H9 (cell line): ENCODE measurements at regions not wholly inside any gene's neighbourhood (a gene's known extent, or its start where the extent isn't known, plus 50 kb on each side); places are given as distances from the start of the nearest gene placed in this dataset.
A peak's percentile ranks its signal among the peaks of the same experiment; 100 is the strongest.

Experiments
- DNase-seq: peaks from one replicate; pipeline ENCODE4 v3.0.0-alpha.2; 2017
- H2AFZ ChIP-seq: one replicate; pipeline ENCODE4 v1.6.1; 2013; ENCODE audit warnings: mild to moderate bottlenecking, low read length, control low read depth, moderate library complexity
- H2AK5ac ChIP-seq: 2 replicates; pipeline ENCODE4 v1.6.1; 2013; ENCODE audit warnings: low read length, control low read depth, mixed read lengths; ENCODE audit not compliant: insufficient read length
- H2BK120ac ChIP-seq: one replicate; pipeline ENCODE4 v1.6.1; 2013; ENCODE audit warnings: low read depth, mild to moderate bottlenecking, low read length, control low read depth, inconsistent platforms; ENCODE audit not compliant: poor library complexity, severe bottlenecking
- H2BK12ac ChIP-seq: 2 replicates; pipeline ENCODE4 v1.6.1; 2013; ENCODE audit warnings: low read length, control low read depth, mixed read lengths, low read depth; ENCODE audit not compliant: insufficient read length
- H2BK15ac ChIP-seq: 2 replicates; pipeline ENCODE4 v1.6.1; 2013; ENCODE audit warnings: low read depth, low read length, control low read depth
- H2BK20ac ChIP-seq: one replicate; pipeline ENCODE4 v1.6.1; 2013; ENCODE audit warnings: low read depth, mild to moderate bottlenecking, low read length, control low read depth, inconsistent platforms; ENCODE audit not compliant: poor library complexity, severe bottlenecking
- H2BK5ac ChIP-seq: 2 replicates; pipeline ENCODE4 v1.6.1; 2013; ENCODE audit warnings: low read length, control low read depth, mixed read lengths; ENCODE audit not compliant: insufficient read length
- H3K14ac ChIP-seq: 2 replicates; pipeline ENCODE4 v1.6.1; 2013; ENCODE audit warnings: low read length, control low read depth; ENCODE audit not compliant: insufficient read depth
- H3K18ac ChIP-seq: 2 replicates; pipeline ENCODE4 v1.6.1; 2013; ENCODE audit warnings: low read depth, mild to moderate bottlenecking, mixed read lengths, low read length, control low read depth; ENCODE audit not compliant: insufficient read length
- H3K23ac ChIP-seq: 2 replicates; pipeline ENCODE4 v1.6.1; 2013; ENCODE audit warnings: low read length, control low read depth, mixed read lengths, low read depth; ENCODE audit not compliant: insufficient read length
- H3K23me2 ChIP-seq: 2 replicates; pipeline ENCODE4 v1.6.1; 2013; ENCODE audit warnings: low read depth, mild to moderate bottlenecking, mixed read lengths, low read length, control low read depth; ENCODE audit not compliant: insufficient read length, poor library complexity, severe bottlenecking
- H3K27ac ChIP-seq: 2 replicates; pipeline ENCODE4 v1.5.1; 2013; ENCODE audit warnings: low read length, control low read depth, mixed read lengths, low read depth; ENCODE audit not compliant: insufficient read length
- H3K27me3 ChIP-seq: 2 replicates; pipeline ENCODE4 v1.6.1; 2013; ENCODE audit warnings: low read length, control low read depth, inconsistent platforms; ENCODE audit not compliant: insufficient read depth
- H3K4ac ChIP-seq: 2 replicates; pipeline ENCODE4 v1.6.1; 2013; ENCODE audit warnings: low read depth, mild to moderate bottlenecking, control low read depth, inconsistent platforms, low read length, moderate library complexity
- H3K4me1 ChIP-seq: 2 replicates; pipeline ENCODE4 v1.6.1; 2013; ENCODE audit warnings: low read length, control low read depth, inconsistent platforms; ENCODE audit not compliant: insufficient read depth
- H3K4me2 ChIP-seq: 2 replicates; pipeline ENCODE4 v1.6.1; 2013; ENCODE audit warnings: low read length, control low read depth, mixed read lengths; ENCODE audit not compliant: insufficient read length, insufficient read depth
- H3K56ac ChIP-seq: 2 replicates; pipeline ENCODE4 v1.6.1; 2013; ENCODE audit warnings: low read depth, mild to moderate bottlenecking, mixed read lengths, low read length, control low read depth; ENCODE audit not compliant: insufficient read length
- H3K79me1 ChIP-seq: 2 replicates; pipeline ENCODE4 v1.6.1; 2013; ENCODE audit warnings: low read depth, mild to moderate bottlenecking, moderate library complexity, low read length, control low read depth, inconsistent platforms; ENCODE audit not compliant: insufficient read depth, poor library complexity, severe bottlenecking
- H3K79me2 ChIP-seq: 2 replicates; pipeline ENCODE4 v1.6.1; 2013; ENCODE audit warnings: low read length, control low read depth, inconsistent platforms; ENCODE audit not compliant: insufficient read depth
- H3K9ac ChIP-seq: 2 replicates; pipeline ENCODE4 v1.6.1; 2013; ENCODE audit warnings: low read length, control low read depth, mixed read lengths; ENCODE audit not compliant: insufficient read length; ENCODE audit errors: extremely low read depth
- H3K9me3 ChIP-seq: one replicate; pipeline ENCODE4 v1.6.1; 2013; ENCODE audit warnings: low read depth, low read length, inconsistent platforms; ENCODE audit not compliant: control insufficient read depth
- H3T11ph ChIP-seq: one replicate; pipeline ENCODE4 v1.6.1; 2013; ENCODE audit warnings: mild to moderate bottlenecking, low read length, control low read depth, inconsistent platforms
- H4K20me1 ChIP-seq: one replicate; pipeline ENCODE4 v1.6.1; 2013; ENCODE audit not compliant: control insufficient read depth, insufficient read length, insufficient read depth
- H4K5ac ChIP-seq: 2 replicates; pipeline ENCODE4 v1.6.1; 2013; ENCODE audit warnings: low read depth, mild to moderate bottlenecking, mixed read lengths, low read length, control low read depth; ENCODE audit not compliant: insufficient read length
- H4K8ac ChIP-seq: replicated peaks from 2 replicates; pipeline ENCODE4 v1.6.1; 2013; ENCODE audit warnings: low read length, control low read depth, mixed read lengths, low read depth; ENCODE audit not compliant: insufficient read length
- H4K91ac ChIP-seq: 2 replicates; pipeline ENCODE4 v1.6.1; 2013; ENCODE audit warnings: low read depth, mild to moderate bottlenecking, moderate library complexity, mixed read lengths, low read length, control low read depth; ENCODE audit not compliant: insufficient read length
- H3K27ac Mint-ChIP-seq, 3 experiments: 2 replicates in 2 of 3; 3 replicates in 1 of 3; pipeline ENCODE4 v1.8.0; 2020 to 2021; ENCODE audit warnings: mixed read lengths in 3 of 3, mild to moderate bottlenecking in 1 of 3, moderate library complexity in 1 of 3
- H3K27me3 Mint-ChIP-seq: 2 replicates; pipeline ENCODE4 v1.8.0; 2021; ENCODE audit warnings: low read depth, mild to moderate bottlenecking, moderate library complexity, mixed read lengths
- H3K36me3 Mint-ChIP-seq, 3 experiments: 2 replicates in 2 of 3; 3 replicates in 1 of 3; pipeline ENCODE4 v1.8.0; 2020 to 2021; ENCODE audit warnings: low read depth in 3 of 3, mixed read lengths in 3 of 3; ENCODE audit not compliant: insufficient read depth in 1 of 3
- H3K4me1 Mint-ChIP-seq, 2 experiments: 2 replicates each; pipeline ENCODE4 v1.8.0; 2020; ENCODE audit warnings: mixed read lengths in 2 of 2
- H3K4me3 Mint-ChIP-seq, 2 experiments: 2 replicates in 1 of 2; 3 replicates in 1 of 2; pipeline ENCODE4 v1.8.0; 2020 to 2021; ENCODE audit warnings: mild to moderate bottlenecking in 2 of 2, mixed read lengths in 2 of 2, moderate library complexity in 1 of 2
- H3K9me3 Mint-ChIP-seq, 2 experiments: 2 replicates in 1 of 2; 3 replicates in 1 of 2; pipeline ENCODE4 v1.8.0; 2020; ENCODE audit warnings: mild to moderate bottlenecking in 2 of 2, mixed read lengths in 2 of 2, moderate library complexity in 1 of 2
- WGBS: extraction: QIAGEN DNeasy Blood & Tissue Kit; methylation state at CpG from one replicate; pipeline ENCODE4 v1.1.7; 2013; ENCODE audit warnings: missing lambda C conversion rate, low lambda C conversion rate, mixed read lengths; ENCODE audit not compliant: insufficient read length; ENCODE audit errors: extremely low coverage; 5-methylcytosine and 5-hydroxymethylcytosine counted together
- TF ChIP-seq, protein P1 (sequence below): fragments of 200-600 bp; sonication (generic); conservative IDR thresholded peaks from 3 replicates; pipeline ENCODE4 v1.8.0; 2021; ENCODE audit warnings: antibody characterized with exemption, mild to moderate bottlenecking

DNA sequence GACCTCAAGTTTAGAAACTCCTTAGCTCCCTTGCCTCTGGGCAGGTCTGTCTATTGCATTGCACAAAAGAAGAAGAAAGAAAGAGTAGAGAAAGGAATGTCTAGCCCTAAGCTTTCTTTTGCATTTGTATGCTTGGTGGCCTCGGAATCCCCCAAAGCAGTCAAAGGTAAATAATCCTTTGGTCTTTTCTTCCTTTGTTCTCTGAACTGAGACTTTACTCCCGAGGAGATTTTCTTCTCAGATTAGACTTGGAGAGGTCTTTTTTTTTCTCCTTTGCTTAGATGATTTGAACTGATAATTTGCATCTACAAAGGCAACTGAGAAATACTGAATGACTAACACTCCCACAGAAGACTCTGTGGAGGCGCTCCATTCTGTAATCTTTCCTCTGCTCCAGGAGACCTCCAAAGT, 93.2 kb downstream of the AKR1D1 start:
- Histone ChIP-seq H3K27ac (peak overlapping the region; percentile 100), H3K9me3 (peaks cover 5% of the 10 kb centered on the region), H2AFZ (no peak overlapping the region), H4K8ac (no peak overlapping the region), H3K79me2 (no peaks in the 10 kb centered on the region), H3K9ac (no peak overlapping the region), H4K20me1 (no peaks in the 10 kb centered on the region), H3K4ac (no peak overlapping the region), H3K56ac (no peak overlapping the region), H2BK15ac (no peak overlapping the region), H3K79me1 (no peaks in the 10 kb centered on the region), H4K5ac (no peak overlapping the region), H3K23ac (no peak overlapping the region), H3K27me3 (no peaks in the 10 kb centered on the region), H3T11ph (no peak overlapping the region), H2BK120ac (peak overlapping the region; percentile 30), H3K4me1 (peaks cover 13% of the 10 kb centered on the region; the same call in 1 of the 2 replicates), H2BK12ac (no peak overlapping the region), H3K23me2 (no peaks in the 10 kb centered on the region), H2BK5ac (no peak overlapping the region), H3K4me2 (no peak overlapping the region), H3K18ac (no peak overlapping the region), H4K91ac (no peak overlapping the region), H3K14ac (no peak overlapping the region), H2BK20ac (no peak overlapping the region), H2AK5ac (no peak overlapping the region)
- TF ChIP-seq, protein P1, sequence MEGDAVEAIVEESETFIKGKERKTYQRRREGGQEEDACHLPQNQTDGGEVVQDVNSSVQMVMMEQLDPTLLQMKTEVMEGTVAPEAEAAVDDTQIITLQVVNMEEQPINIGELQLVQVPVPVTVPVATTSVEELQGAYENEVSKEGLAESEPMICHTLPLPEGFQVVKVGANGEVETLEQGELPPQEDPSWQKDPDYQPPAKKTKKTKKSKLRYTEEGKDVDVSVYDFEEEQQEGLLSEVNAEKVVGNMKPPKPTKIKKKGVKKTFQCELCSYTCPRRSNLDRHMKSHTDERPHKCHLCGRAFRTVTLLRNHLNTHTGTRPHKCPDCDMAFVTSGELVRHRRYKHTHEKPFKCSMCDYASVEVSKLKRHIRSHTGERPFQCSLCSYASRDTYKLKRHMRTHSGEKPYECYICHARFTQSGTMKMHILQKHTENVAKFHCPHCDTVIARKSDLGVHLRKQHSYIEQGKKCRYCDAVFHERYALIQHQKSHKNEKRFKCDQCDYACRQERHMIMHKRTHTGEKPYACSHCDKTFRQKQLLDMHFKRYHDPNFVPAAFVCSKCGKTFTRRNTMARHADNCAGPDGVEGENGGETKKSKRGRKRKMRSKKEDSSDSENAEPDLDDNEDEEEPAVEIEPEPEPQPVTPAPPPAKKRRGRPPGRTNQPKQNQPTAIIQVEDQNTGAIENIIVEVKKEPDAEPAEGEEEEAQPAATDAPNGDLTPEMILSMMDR: no peak
- H3K9me3 Mint-ChIP-seq: peaks cover 32 to 34% of the 10 kb centered on the region in 2 experiments
- no CpG with 5 or more reads among the region's 3 CpGs for WGBS
- H3K27me3 Mint-ChIP-seq: no peaks in the 10 kb centered on the region
- peaks cover 14 to 37% (median 21%) of the 10 kb centered on the region in 3 experiments for H3K36me3 Mint-ChIP-seq
- H3K4me1 Mint-ChIP-seq: peaks cover 50 to 52% of the 10 kb centered on the region in 2 experiments
- peak overlapping the region in 1 of 2 experiments; percentile 36; a peak in 2 of 5 replicates for H3K4me3 Mint-ChIP-seq
- peak; percentile 71 for DNase-seq
- H3K27ac Mint-ChIP-seq: peak overlapping the region; percentile 96 to 99 (median 99)
